GM12878 (cell line): ENCODE measurements at regions not wholly inside any gene's neighbourhood (a gene's known extent, or its start where the extent isn't known, plus 50 kb on each side); places are given as distances from the start of the nearest gene placed in this dataset.

Source experiments
- ATAC-seq: fragments of 200-7000 bp; cut with Tn5 transposase; 3 replicates; pipeline ENCODE4 v1.9.1; 2020; ENCODE audit warnings: mild to moderate bottlenecking, moderate library complexity
- BruUV-seq: library from RNA; stranded (reverse); fragments of 400-500 nt; replicated peaks from 2 replicates; lab custom pipeline; 2021; lab: Mats Ljungman, UMichigan
- CTCF ChIA-PET: fragments of 300-600 bp; sonication (Branson Sonifier 250); formaldehyde crosslinking; extraction: SDS; loops from one replicate; lab custom pipeline; 2021; ENCODE audit warnings: inconsistent platforms; lab: Yijun Ruan, JAX
- POLR2A ChIA-PET: fragments of 350-600 bp; formaldehyde crosslinking; extraction: SDS; loops from one replicate; lab custom pipeline; 2021; ENCODE audit warnings: inconsistent platforms; lab: Charles Lee
- RAD21 ChIA-PET: fragments of 300-600 bp; sonication (Branson Sonifier 250); formaldehyde crosslinking; loops from one replicate; lab custom pipeline; 2023; ENCODE audit warnings: antibody characterized with exemption; ENCODE audit not compliant: unreplicated experiment; lab: Charles Lee
- SMC1A ChIA-PET: fragments of 300-600 bp; sonication (Branson Sonifier 250); formaldehyde crosslinking; loops from one replicate; lab custom pipeline; 2023; ENCODE audit not compliant: unreplicated experiment, uncharacterized antibody; lab: Charles Lee
- DNase-seq: peaks from one replicate; pipeline ENCODE4 v3.0.0-alpha.2; 2011; ENCODE audit warnings: low read depth, low spot score
- FAIRE-seq: peaks from 3 replicates; lab custom pipeline; 2011; peaks lifted over from hg19 to GRCh38; lab: Jason Lieb, UNC
- H2AFZ ChIP-seq: 2 replicates; pipeline ENCODE4 v1.6.0; 2011; ENCODE audit warnings: low read depth, low read length, control low read depth; ENCODE audit not compliant: control insufficient read depth
- H3K27ac ChIP-seq: 2 replicates; pipeline ENCODE4 v1.5.1; 2011; ENCODE audit warnings: control low read depth; ENCODE audit not compliant: control insufficient read depth, insufficient read depth
- H3K27me3 ChIP-seq, 2 experiments: replicated peaks in 1 of 2; 2 replicates each; pipeline versions ENCODE4 v1.6.0 to v1.6.1; 2011; ENCODE audit warnings: low read length in 1 of 2; ENCODE audit not compliant: control insufficient read depth in 2 of 2, insufficient read depth in 2 of 2
- H3K36me3 ChIP-seq, 2 experiments: 2 replicates each; pipeline ENCODE4 v1.5.1; 2011; ENCODE audit warnings: low read length in 1 of 2; ENCODE audit not compliant: control insufficient read depth in 2 of 2, insufficient read depth in 2 of 2
- H3K4me1 ChIP-seq: 2 replicates; pipeline ENCODE4 v1.6.1; 2011; ENCODE audit warnings: mild to moderate bottlenecking, low read length, moderate library complexity, mixed read lengths; ENCODE audit not compliant: control insufficient read depth, insufficient read depth
- H3K4me2 ChIP-seq: 2 replicates; pipeline ENCODE4 v1.6.0; 2011; ENCODE audit warnings: control low read depth; ENCODE audit not compliant: control insufficient read depth, insufficient read depth
- H3K4me3 ChIP-seq: fragments of 200-600 bp; sonication (generic); 2 replicates; pipeline ENCODE4 v1.5.1; 2016
- H3K79me2 ChIP-seq: 2 replicates; pipeline ENCODE4 v1.6.0; 2011; ENCODE audit warnings: low read length; ENCODE audit not compliant: control insufficient read depth, insufficient read depth
- H3K9ac ChIP-seq: 2 replicates; pipeline ENCODE4 v1.8.0; 2011; ENCODE audit warnings: low read length, control low read depth, mixed read lengths; ENCODE audit not compliant: control insufficient read depth, insufficient read depth
- H3K9me3 ChIP-seq: replicated peaks from 3 replicates; pipeline ENCODE4 v1.5.1; 2011; ENCODE audit warnings: mild to moderate bottlenecking, low read length; ENCODE audit not compliant: control insufficient read depth, insufficient read depth
- H4K20me1 ChIP-seq: 2 replicates; pipeline ENCODE4 v1.6.0; 2011; ENCODE audit not compliant: control insufficient read depth, insufficient read depth
- CEBPZ ChIP-seq: fragments of 150-350 bp; IDR thresholded peaks from 2 replicates; pipeline ENCODE4 v1.6.1; 2016; ENCODE audit warnings: low read depth, low read length
- CREB1 ChIP-seq: IDR thresholded peaks from 2 replicates; pipeline ENCODE4 v1.6.1; 2012; ENCODE audit warnings: low read depth, mild to moderate bottlenecking, inconsistent platforms
- DPF2 ChIP-seq: fragments of 450-650 bp; IDR thresholded peaks from 2 replicates; pipeline ENCODE4 v1.6.1; 2017; ENCODE audit warnings: mild to moderate bottlenecking
- EP300 ChIP-seq, 2 experiments: fragments of 150-350 bp in 1 of 2; IDR thresholded peaks; 2 replicates each; pipeline ENCODE4 v1.6.1; 2011 to 2012; ENCODE audit warnings: low read depth in 2 of 2, low read length in 2 of 2, borderline replicate concordance in 1 of 2, improper control_type of control experiment in 1 of 2, inconsistent platforms in 1 of 2; ENCODE audit not compliant: control insufficient read depth in 1 of 2
- ESRRA ChIP-seq: IDR thresholded peaks from 2 replicates; pipeline ENCODE4 v1.6.1; 2012; ENCODE audit warnings: mild to moderate bottlenecking, low read length, improper control_type of control experiment
- KAT2A ChIP-seq: conservative IDR thresholded peaks from 2 replicates; pipeline ENCODE4 v1.6.1; 2011; ENCODE audit warnings: low read depth, low read length; ENCODE audit not compliant: control insufficient read depth
- NBN ChIP-seq: fragments of 450-650 bp; IDR thresholded peaks from 2 replicates; pipeline ENCODE4 v1.6.1; 2016
- RAD51 ChIP-seq: fragments of 450-650 bp; IDR thresholded peaks from 2 replicates; pipeline ENCODE4 v1.6.1; 2016; ENCODE audit warnings: moderate library complexity, mild to moderate bottlenecking, inconsistent platforms
- RB1 ChIP-seq: fragments of 450-650 bp; formaldehyde crosslinking; IDR thresholded peaks from 2 replicates; pipeline ENCODE4 v1.6.1; 2017; ENCODE audit warnings: mild to moderate bottlenecking, borderline replicate concordance
- SMAD1 ChIP-seq: fragments of 450-650 bp; IDR thresholded peaks from 2 replicates; pipeline ENCODE4 v1.6.1; 2018; ENCODE audit warnings: mild to moderate bottlenecking, low read depth; ENCODE audit not compliant: partially characterized antibody
- SRF ChIP-seq, 2 experiments: IDR thresholded peaks; 2 replicates each; pipeline ENCODE4 v1.6.1; 2011; ENCODE audit warnings: low read depth in 2 of 2, low read length in 2 of 2, mild to moderate bottlenecking in 1 of 2, moderate library complexity in 1 of 2
- STAT1 ChIP-seq: fragments of 450-650 bp; conservative IDR thresholded peaks from 2 replicates; pipeline ENCODE4 v1.6.1; 2014; ENCODE audit warnings: antibody characterized with exemption, mild to moderate bottlenecking
- USF2 ChIP-seq: IDR thresholded peaks from 2 replicates; pipeline ENCODE4 v1.6.1; 2011; ENCODE audit warnings: low read depth, low read length, improper control_type of control experiment, borderline replicate concordance
- ZNF207 ChIP-seq: fragments of 450-650 bp; IDR thresholded peaks from 2 replicates; pipeline ENCODE4 v1.6.1; 2014; ENCODE audit warnings: antibody characterized with exemption, mild to moderate bottlenecking, borderline replicate concordance
- WGBS: methylation state at CpG from one replicate; pipeline ENCODE4 v1.1.6; 2016; ENCODE audit warnings: low lambda C conversion rate; ENCODE audit not compliant: insufficient replicate concordance, insufficient coverage; ENCODE audit errors: missing lambda C conversion rate; 5-methylcytosine and 5-hydroxymethylcytosine counted together
- in situ Hi-C: fragments of 300-500 bp; cut with MboI; formaldehyde crosslinking; loops from 9 replicates; pipeline ENCODE4 v1.14.3; 2018; ENCODE audit warnings: mixed read lengths
- intact Hi-C: fragments of 100-400 bp; cut with micrococcal nuclease; formaldehyde crosslinking; loops from one replicate; pipeline ENCODE4 v1.14.2; 2022; ENCODE audit not compliant: unreplicated experiment

GRCh38 chr1:157203166-157203565 lies 65.0 kb upstream of the ETV3 start (continued):
- no peak for TF ChIP-seq EP300 (IDR thresholded peaks at IDR 0.05; ENCODE audit: borderline replicate concordance in 1 of 2, control insufficient read depth in 1 of 2, low read depth in 2 of 2, low read length in 2 of 2)
- TF ChIP-seq DPF2, result no peak
- no peak for TF ChIP-seq CREB1
- no peak for TF ChIP-seq KAT2A
- TF ChIP-seq RAD51, result no peak

- Histone ChIP-seq H2AFZ (no peak overlapping the region), H3K4me3 (no peak overlapping the region), H3K4me2 (no peak overlapping the region), H3K79me2 (no peaks in the 10 kb centered on the region), H3K9me3 (no peaks in the 10 kb centered on the region), H3K4me1 (no peaks in the 10 kb centered on the region), H3K27me3 (no peaks in the 10 kb centered on the region), H3K36me3 (no peaks in the 10 kb centered on the region), H4K20me1 (no peaks in the 10 kb centered on the region), H3K27ac (no peak overlapping the region), H3K9ac (no peak overlapping the region)
- no peak for ATAC-seq
- BruUV-seq, result no TSS peak
- in situ Hi-C loops, result no loop called here
- FAIRE-seq, result no peak
- ChIA-PET POLR2A (no interaction called here), CTCF (interaction anchor here (0.6 to 2.0 kb wide), 7 partner anchors 7 to 303 kb away, joined by 3 to 5 read pairs (median 4); no protein-coding TSS in a partner anchor), SMC1A (interaction anchor here (1.1 to 1.4 kb wide), 2 partner anchors 39 to 167 kb away, joined by 3 to 5 read pairs; no protein-coding TSS in a partner anchor), RAD21 (interaction anchor here (0.8 to 0.9 kb wide), 2 partner anchors 37 to 106 kb away, joined by 3 read pairs; no protein-coding TSS in a partner anchor)
- DNase-seq, result no peak
- intact Hi-C loops, result no loop called here
- TF ChIP-seq CEBPZ (no peak), EP300 (IDR thresholded peaks at IDR 0.05; ENCODE audit: borderline replicate concordance in 1 of 2, control insufficient read depth in 1 of 2, low read depth in 2 of 2, low read length in 2 of 2) (no peak), ESRRA (no peak), SRF (IDR thresholded peaks at IDR 0.05; ENCODE audit: low read depth in 2 of 2, low read length in 2 of 2) (no peak), STAT1 (no peak), RB1 (no peak), SMAD1 (no peak), ZNF207 (no peak), NBN (no peak), USF2 (no peak)
- WGBS, result 21% methylated on average over 5 of the region's 5 CpGs
These were observed 64.1 kb upstream of the ETV3 start for GRCh38 chr1:157202331-157202730.
